ENCODE measurements at regions not wholly inside any gene's neighbourhood (a gene's known extent, or its start where the extent isn't known, plus 50 kb on each side); places are given as distances from the start of the nearest gene placed in this dataset.
"Not testable (repeated sequence)": the region's sequence is repeated elsewhere in the genome, so short reads cannot be mapped to it uniquely, and the experiment has no call there.

DNA sequence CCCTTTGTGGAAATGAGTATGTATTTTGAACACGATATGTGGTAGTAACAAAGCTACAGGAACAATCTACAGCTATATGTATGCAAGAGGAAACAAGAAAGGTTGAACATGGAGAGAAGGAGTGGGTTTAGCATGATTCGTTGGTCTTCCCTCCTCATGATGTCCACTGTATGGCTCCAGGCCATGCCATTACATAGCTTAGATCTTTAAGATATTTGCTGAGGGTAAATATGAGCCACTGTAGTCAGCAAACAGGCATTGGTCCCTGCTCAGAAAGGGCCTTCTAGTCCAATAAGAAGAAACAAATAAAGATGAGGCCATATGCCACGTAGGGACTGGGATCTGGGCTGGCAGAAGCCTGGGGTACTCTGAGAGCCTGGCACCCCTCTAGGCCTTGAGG is 543.2 kb upstream of the SGCD start:
- no peak for DNase-seq

DNA sequence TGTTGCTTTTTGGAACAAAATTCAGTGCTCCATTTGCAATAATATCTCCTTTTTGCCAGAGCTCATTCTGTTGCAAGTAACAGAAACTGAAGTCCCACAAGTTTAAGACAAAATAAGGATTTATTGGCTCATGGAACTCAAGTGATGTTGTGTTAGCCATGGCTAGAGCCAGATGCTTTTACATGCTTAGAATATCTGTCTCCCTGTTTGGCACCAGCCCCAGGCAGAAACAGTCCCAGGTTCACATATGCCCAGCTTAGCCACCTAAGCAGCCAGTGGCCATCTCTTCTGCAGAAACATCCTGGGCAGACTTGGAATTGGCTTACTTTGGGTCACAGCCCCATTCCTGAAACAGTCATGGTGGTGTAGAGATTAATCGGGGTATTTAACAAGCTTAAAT is 540.9 kb upstream of the SGCD start:
- DNase-seq = no peak

DNA sequence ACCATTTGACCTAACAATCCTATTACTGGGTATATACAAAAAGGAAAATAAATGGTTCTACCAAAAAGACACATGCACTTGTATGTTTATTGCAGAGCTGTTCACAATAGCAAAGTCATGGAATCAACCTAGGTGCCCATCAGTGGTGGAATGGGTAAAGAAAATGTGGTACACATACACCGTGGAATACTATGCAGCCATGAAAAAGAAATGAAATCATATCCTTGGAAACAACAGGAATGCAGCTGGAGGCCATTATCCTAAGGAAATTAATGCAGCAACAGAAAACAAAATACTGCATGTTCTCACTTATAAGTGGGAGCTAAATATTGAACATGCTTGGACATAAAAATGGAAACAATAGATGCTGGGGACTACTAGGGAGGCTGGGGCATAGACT is 534.1 kb upstream of the SGCD start:
- no peak for DNase-seq

DNA sequence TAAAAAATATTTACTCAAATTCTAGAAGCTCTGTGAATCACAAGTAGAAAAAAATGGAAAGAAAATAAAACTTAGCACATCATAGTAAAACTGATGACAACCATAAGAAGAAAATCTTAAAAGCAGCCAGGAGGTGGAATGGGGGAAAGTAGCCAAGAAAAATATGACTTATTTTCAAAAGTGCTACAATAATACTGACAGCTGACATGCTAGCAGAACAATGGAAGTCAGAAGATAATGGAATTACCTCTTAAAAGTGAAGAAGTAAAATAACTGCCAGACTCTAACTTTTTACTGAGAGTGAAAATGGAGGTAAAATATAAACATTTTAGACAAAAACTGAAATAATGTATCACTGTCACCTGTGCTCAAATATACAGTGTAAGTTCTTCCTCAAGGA is 532.2 kb upstream of the SGCD start:
- DNase-seq = no peak

DNA sequence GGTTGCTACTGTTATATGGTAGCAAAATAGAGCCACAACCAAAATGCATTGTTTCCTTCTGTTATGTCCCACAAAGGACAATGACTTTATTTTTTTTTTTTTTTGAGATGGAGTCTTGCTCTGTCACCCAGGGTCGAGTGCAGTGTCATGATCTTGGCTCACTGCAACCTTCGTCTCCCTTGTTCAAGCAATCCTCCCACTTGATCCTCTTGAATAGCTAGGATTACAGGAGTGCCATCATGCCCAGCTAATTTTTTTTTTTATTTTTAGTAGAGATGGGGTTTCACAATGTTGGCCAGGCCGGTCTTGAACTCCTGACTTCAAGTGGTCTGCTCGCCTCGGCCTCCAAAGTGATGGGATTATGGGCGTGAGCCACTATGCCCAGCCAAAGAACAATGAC is 527.7 kb upstream of the SGCD start:
- no peak for DNase-seq

DNA sequence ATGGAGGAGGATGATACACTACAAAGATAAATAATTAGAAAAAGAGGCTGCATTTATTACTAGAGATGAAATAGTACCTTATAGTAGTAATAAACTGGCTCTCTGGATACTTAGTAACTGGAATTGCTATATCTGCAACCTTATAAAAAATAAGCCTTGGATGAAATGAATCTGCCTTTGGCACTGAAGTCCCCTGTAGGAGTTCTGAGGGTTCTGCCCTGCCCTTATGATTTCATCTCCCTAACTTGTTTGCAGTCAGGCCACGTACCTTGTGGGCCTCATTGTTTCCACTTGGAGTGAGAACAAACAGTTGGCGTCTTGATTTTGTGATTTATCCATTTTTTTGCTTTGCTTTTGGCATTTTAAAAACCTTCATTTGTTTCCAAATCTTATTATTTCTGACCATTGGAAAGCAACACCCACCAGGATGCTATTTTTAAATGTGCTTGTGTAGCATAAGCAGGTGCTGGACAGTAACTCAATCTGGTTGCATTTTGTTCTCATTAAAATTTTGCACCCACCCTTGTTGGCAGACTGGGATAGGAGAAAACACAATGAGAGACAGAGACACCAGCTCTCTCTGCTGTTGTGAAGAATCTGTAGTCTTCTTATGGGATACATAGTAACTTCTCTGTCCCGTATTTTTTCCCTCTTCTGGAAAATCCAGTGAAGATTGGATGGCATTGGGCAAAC is 518.9 kb upstream of the SGCD start:
- DNase-seq = no peak

DNA sequence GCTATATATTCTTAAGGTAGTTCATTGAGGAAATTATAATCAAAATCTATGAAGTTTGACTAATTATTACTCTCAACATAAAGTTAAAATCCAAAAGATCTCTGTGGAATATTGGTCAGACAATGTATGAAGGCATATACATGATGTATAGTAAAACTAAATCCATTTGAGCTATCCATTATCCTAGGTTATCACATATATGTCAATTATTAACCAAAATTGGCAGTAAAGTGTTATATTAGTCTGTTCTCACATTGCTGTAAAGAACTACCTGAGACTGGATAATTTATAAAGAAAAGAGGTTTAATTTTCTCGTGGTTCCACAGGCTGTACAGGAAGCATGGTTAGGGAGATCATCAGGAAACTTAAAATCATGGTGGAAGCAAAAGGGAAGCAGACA is 511.7 kb upstream of the SGCD start:
- DNase-seq = no peak

DNA sequence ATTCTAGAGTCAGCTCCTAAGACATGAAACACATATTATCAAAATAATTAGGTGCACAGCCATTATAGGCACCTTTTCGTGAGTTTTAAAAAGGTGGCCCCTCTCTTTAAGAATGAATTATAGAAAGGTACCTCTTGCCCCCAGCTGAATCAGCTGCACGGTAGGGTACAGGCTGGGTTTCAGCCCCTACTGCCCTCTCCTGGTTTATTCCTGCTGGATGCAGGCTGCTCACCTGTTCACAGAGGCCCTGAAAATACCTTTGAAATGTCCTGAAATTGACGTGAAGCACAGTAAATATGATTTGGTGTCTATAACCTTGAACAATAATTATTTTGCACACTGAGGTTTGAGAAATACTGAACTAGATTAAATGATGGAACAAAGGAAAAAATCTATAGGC is 504.8 kb upstream of the SGCD start:
- DNase-seq = no peak

DNA sequence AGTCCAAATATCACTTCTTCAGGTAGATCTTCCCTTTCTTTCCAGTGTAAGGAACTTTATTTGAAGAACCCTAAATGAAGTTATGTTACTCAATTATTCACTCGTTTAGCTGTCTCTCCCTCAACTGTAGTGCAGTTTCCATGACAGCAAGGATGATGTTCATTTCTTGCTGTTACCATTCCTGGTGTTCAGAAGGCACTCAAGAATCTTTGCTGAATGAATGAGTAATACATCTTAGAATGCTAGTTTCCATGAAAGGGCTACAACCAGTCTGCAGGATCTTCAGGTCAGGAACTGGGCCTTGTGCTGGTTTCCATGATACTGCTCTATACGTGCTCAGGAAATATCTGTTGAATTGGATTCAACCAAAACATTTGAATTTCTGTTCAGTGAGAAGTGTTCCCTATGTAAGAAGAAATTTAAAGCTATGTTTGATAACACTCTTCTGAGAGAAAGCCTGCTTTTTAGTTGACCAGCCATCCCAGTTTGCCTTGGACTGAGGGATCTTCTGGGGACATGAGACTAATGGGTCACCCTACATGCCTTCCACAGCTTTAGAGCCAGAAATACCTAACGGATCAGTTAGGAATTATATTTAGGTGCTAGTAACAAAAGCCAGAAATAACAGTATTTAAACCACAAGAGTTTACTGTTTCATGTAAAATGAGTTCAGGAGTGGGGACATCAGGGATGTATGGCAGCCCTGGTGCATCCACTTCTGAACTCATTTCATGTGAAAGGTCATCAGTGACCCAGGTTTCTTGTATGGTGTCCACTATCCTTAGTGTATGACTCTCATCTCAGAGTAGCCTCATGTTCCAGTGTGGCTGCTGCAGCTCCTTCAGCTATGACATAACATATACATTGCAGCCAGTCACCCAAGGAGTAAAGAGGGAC is 500.1 kb upstream of the SGCD start:
- DNase-seq = no peak

DNA sequence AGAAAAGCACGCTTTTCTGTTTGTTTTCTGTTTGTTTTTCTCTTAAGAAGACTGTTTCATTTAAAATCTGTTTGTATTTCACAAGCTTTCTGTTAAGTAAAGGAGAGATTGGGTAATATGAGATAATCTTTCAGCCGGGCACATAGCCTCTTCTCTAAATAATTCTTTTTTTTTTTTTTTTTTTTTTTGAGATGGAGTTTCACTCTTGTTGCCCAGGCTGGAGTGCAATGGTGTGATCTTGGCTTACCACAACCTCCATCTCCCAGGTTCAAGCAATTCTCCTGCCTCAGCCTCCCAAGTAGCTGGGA is 499.5 kb upstream of the SGCD start:
- DNase-seq = not testable (repeated sequence)

DNA sequence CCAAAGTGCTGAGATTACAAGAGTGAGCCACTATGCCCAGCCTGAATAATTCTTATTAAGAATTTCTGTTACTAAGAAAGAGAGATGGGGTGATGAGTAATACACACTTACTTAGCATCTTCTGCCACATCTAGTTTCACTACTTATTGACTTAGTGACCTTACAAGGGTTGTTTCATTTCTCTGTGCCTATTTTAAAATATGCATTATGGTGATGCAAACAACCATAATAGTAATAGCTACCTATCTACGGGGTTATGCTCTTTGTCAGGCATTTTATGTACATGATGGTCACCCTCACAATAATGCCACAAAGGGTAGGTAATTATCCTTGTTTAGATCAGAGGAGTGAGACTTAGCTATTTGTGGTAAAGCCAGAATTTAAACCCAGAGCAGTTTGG is 499.0 kb upstream of the SGCD start:
- no peak for DNase-seq

DNA sequence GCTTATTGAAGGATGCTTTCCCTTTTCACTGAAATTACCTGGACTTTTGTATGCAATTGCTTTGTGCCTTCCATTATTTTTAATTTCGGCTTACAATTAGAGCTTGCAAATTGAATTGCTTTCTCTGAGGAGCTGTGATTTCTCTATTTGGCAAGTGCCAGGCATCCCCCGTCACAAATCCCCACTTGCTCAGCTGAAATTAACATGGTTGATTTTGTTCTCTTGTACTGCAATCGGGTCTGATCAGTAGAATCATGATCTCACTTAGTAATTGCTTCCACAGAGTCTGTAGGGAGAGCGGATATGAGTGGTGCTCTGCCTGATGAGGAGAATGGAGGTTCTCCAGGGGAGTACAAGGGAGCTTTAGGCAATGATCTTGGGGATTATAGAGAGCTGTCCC is 495.5 kb upstream of the SGCD start:
- DNase-seq = no peak

DNA sequence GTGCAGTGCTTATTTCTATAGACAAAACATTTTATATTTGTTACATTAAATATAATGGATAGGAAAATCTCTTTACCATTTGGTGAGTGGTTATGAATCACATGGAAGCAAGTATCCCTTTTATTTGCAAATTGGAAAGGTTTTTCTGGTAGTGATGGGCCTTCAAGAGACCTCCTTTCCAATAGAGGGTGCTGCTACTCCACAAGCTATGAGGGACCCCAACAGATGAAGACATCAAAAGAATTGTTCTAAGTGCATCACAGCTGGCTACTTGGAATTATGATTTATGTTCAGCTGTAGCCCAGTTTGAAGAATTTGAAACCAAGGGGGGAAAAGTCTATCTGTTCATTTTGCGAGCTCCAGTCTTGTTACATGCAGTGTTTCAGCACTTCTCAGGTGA is 493.7 kb upstream of the SGCD start:
- DNase-seq = no peak

DNA sequence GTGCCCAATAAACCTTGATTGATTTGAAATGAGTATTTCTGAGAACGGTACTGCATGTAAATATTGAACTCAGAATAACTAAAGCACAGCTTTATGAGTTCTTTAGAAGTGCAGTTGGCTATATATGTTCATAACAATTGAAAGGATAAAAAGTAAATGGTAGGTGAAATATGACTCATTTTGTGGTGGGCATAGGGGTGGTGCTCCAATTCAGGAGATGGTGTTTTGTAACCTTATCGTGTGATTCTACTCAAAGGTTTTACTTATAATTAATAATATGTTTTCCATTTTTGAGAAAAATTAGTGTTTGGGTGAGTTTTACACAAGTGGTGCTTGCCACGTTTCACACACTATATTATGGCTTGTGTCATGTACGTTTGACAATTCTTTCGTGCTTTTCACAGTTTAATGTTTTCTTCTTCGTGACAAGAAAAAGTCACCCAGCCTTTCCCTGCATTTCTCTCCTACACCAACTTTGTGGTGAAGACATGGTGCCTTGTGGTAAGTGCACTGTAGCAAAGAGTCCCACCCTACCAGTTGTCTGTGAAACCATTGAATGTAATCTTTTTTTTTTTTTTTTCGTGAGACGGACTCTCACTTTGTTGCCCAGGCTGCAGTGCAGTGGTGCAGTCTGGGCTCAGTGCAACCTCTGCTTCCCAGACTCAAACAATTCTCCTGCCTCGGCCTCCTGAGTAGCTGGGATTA is 492.5 kb upstream of the SGCD start:
- no peak for DNase-seq

DNA sequence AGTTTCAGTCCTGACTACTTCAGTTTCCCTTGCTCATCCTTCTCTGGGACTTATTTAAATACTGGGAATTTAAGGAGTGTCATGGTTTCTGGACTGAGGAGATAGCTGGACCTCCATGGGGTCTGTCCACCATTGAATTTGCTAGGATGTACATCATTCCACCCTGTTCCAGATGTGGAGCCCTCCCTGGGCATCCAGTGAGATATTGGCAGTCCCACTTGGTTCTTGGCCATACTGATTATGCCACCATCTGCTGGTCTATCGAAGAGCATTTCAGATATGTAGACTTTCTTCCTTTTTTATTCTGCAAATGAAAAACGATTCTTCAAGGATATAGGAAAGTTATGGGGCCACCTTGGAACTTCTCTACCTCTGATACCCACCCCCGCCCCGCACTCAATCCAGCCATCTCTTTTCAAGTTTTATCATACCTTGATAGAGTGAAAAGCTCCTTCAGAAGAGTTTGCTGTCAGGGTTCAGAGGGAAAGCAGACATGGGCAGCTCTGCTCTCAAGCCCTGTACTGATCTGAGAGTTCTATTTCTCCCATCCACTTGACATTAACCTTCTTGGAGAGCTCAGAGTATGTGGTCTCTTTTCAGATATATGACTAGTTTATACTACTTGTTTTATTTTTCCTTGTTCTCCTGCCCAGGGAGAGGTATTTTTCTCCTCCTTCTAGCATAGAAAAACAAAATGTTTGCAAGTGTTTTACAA is 490.7 kb upstream of the SGCD start:
- DNase-seq = no peak

DNA sequence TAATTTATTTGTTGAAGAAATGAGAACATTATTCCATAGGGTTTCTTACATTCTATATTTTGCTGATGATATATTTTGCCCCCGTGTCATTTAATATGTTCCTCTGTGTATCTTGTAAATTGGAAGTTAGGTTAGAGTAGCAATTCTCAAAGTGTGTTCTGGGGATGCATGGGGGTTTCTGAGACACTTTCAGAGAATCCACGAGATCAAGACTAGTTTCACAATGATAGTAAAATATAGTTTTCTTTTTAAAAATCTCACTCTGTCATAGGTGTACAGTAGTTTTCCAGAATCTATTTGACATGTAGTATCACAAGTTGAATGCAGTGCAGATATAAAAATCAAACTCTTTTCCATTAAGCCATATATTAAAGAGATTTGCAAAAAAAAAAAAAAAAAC is 488.6 kb upstream of the SGCD start:
- no peak for DNase-seq

DNA sequence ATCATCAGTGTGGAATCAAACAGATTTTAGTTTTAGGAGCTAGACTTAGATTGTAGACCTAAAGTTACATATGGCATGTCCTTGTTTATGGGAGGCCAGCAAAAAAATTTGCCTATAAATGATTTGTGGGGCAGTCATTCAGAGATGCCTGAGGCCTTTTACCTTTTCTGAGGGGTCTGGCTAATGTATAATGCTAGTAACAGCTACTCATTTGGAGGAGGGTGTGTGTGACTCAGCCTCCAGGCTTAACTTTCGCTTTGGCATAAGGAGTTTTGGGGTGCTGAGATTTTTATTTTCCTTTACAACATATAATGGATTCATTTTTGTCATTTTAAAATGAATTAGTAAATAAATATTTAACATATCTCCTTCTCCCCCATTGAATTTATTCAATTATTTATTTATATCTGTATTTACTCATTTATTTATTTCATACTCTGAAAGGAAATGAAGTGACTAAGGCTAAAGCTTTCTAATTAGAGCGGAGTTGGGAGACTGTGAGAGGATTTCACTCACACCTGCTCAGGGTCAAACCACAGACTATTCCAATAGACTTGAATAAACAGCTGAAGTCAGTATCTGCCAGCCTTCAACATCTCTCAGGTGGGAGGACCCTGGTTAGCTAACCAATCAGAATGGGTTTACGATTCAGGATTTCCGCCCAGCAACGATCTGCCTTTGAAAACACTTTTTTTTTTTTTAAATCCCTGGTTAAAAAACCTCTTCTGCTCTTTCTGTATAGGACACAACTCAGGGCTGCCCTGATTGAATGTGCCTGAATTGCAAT is 487.5 kb upstream of the SGCD start:
- DNase-seq = no peak

DNA sequence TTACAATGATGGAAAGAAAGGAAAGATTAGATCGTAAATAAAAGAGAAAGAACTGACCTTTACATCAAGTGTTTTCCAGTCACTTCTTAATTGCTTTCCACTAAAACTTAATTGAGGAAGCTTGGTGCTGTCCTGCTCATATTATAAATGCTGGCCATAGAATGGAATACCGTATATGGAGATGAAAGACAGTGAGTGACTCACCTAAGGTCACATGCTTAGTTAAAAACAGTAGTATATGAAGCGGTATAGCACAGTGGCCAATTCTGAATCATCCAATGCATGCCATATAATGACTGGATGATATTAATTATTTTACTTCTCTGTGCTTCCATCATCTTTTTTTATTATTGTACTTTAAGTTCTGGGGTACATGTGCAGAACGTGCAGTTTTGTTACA is 482.4 kb upstream of the SGCD start:
- no peak for DNase-seq

DNA sequence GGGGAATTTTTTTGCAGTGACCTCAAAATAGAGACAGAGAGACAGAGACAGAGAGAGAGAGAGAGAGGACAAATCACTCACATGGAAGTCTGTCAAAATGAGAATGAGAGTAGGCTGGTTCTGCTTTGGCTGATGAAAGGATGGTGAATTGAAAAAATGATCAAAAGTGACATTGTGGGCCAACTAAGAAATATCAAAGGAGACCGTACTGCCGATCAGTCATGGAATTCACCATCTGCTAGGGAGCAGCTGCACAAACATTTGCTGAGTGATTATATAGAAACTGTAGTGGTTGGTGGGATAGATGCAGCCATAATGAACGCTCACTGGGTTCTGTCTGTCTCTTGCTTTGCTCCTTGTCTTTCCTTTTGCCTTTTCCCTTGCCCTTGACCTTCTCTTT is 476.6 kb upstream of the SGCD start:
- no peak for DNase-seq

DNA sequence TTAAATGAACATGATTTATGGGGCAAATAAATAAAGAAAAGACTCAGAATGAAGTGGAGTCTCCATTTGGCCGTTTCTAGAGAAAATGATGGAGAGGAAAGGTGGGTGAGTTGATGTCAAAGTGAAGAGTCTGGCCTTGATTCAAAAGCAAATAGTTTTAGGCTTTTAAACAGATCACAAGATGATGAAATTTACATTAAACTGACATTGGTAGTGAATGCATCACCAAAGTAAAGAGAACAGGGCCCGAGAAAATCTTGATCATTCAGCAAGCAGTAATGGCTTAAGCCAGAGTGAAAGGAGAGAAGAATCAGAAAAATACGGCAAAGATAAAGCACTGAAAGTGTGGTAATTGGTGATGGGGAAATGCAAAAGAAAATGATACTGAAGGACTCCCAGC is 460.0 kb upstream of the SGCD start:
- no peak for DNase-seq

DNA sequence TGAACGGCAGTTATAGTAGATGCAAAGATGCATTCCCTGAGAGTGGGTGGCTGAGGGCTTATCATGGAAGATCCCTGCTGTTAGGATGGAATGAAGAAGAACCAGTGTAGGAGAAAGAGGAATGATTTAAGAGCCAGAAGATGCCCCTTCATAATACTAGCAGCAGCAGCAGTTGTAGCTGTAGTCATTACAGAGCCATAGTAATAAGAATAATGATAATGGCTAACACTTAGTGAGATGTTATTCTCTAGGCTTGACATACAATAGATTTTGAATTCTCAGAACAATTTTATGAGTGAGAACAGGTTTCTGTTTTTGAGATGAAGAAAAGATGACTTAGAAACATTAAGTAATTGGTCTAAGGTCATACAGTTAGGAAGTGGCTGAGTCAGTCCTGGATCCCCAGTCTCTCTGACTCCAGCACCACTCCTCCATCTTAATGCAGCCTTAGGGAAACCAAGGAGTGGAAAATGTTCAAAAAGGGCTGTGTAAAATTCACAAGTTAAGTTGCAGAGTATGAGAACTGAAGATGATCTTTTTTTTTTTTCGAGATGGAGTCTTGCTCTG is 459.4 kb upstream of the SGCD start:
- no peak for DNase-seq

DNA sequence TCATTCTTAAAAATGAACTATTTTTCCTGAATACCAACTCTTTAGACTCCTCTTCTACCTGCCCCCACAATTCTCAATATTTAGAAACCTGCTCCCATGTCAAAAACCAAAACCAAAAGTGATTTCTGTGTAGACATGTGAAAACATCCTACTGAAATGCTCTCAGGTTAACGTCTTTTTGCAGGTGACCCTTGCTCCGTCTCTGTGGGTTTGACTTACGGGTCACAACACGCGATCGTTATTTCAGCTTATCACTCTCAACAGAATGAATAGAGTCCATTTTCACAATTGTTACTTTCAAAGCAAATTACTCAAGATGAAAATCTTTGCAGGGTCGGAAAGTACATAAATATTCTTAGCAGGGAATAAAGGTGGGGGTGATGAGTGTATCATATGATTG is 456.3 kb upstream of the SGCD start:
- DNase-seq = no peak

Measured in activated CD4-positive, alpha-beta T cell treated with anti-CD3 and anti-CD28 coated beads, Interleukin-2, amount 50 U/mL, for 1 hour (primary cell).